A172 (cell line): ENCODE measurements at regions not wholly inside any gene's neighbourhood (a gene's known extent, or its start where the extent isn't known, plus 50 kb on each side); places are given as distances from the start of the nearest gene placed in this dataset.
A peak's percentile ranks its signal among the peaks of the same experiment; 100 is the strongest.

Source experiments
- DNase-seq: peaks from one replicate; pipeline ENCODE4 v3.0.0-alpha.2; 2015; ENCODE audit warnings: low spot score

DNA sequence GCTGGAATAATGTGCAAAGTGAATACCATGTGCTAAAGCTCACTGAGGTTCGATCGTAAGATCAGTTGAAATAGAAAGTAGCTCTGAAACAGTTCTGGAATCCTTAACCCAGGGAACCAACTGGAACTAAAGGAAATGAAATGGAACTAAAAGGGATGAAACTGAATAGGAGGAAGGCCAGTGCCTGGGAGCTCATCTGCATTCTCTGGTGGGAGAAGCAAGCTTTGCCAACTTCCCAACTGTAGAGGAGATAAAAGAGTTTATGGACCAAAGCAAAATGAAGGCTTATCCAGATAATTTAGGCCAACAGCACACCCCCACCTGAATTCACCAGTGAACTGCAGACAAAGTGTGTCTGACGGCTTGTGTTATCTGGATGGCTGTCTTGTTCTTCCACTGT, 188.6 kb upstream of the HABP2 start:
- no peak for DNase-seq

- DNase-seq: no peak
Measured at GRCh38 chr10:113368666-113369364, 184.0 kb upstream of the HABP2 start.

DNA sequence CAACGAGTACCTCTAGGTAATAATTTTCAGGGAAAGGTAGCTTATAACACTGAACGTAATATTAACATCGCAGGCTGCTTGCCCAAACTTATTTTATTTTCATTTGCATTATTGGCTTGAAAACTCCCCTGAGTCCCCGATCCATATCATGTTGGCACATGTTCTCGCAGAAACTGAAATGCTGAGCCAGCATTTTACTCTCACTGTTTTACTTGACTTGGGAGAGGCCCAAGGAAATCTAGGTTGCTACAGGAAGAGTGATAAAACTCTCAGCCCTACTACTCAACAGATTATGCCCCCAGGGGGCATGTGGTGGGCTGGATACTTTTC, 183.5 kb upstream of the HABP2 start:
- DNase-seq: no peak

GRCh38 chr10:113376428-113376827, 176.4 kb upstream of the HABP2 start:
- no peak for DNase-seq

DNA sequence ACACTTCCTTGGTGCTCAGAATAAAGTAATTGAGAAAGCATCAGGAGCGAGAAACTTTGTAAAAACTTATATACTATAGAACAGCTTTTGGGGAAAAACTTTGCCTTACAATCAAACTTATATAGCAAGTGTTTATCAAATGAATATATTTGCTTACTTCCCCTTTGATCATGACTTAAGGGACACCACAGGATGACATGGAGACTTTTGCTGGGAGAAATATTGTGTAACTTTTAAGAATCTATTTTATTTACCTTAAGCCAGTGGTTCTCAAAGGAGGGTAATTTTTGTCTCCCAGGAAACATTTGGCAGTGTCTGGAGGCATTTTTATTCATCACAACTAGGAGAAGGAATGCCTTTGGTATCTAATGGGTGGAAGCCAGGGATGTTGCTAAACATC, 173.8 kb upstream of the HABP2 start:
- DNase-seq: no peak

DNA sequence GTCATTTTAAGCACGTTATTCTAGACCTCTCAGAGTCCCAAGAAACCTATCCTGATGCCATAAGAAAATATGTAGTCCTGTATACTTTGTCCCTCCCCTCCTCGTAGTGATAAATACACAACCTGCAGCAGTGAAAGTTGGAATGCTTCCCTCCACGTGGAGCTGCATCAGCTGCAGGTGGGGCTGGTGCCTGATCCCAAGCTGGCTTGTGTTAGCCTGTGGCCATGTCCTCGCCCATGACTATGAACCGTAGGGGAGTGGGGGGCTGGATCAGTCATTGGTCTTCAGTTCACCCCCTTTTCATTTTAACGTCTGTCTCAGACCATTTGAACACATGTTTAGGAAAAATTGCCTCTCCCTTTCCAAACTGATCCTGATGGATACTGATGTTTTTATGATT, 171.4 kb upstream of the HABP2 start:
- DNase-seq: no peak

DNA sequence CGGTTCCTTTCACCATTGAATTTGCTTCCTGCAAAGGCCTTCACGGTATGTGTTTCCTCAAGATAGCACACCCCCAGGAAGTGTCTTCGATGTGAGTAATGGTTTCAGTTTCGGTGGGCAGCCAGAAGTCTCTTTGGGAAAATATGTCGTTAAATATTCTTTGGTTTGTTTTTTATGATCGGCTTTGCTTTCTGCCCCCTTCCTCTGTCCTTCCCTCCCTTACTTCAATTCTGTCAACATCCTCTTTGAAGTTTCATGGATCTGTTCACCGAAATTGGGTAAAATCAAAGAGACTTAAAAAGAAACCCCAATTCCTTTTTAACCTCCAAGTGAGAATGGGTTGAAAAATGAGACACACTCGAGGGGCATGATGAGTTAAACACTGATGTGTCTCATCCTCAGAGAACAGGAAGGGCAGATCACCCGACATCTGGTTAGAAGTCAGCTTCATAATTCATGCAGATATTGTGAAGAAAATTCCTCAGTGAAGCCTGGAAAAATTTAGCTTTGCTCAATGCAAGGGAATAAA, 170.8 kb upstream of the HABP2 start:
- DNase-seq: peak; percentile 67

GRCh38 chr10:113382691-113383090, 170.2 kb upstream of the HABP2 start:
- DNase-seq: no peak

GRCh38 chr10:113384181-113384580, 168.7 kb upstream of the HABP2 start:
- DNase-seq: no peak

DNA sequence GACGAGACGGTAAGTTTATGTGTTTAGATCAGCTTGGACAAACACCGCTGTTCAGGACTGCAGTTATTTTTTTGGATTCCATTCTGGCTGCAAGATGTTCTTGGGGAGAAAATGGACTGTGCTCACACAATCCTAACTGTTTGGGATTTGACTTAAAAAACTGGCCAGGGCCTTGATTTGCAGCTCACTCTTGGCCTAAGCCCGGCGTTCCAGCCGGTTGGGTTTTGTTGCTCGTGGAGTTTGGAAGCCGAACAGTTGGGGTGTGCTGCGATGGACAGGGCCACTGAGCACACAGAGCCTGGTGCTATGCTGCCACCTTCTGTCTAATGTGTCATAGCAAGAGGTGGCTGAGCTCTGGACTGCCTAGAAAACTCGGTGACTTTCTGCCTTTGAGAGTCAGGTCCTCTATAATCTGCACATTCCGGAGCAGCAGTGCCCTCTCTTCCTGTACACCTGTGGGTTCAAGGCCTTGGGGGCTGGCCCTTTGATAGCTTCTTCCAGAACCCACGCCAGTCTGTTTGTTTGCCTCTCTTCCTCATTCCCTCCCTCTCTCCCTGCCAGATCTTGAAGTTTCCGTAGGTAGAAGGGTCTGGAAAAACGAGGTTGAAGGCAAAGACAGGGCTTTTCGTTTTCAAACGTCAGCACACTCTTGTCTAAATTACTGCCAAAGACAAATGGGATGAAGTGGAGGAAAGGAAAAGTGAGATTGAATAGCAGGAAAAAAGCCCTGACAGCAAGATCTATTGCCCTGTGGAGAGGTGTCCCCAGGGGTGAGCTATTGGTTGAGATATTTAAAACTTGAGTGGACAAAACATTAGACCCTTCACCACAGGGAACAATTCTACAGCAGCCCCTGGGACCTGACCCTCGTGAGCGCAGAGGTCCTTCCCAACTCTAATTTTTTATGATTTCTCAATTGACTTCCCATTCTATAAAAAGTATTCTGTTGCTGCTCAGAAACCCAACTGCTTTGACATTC, 167.5 kb upstream of the HABP2 start:
- peak; percentile 89 for DNase-seq

DNA sequence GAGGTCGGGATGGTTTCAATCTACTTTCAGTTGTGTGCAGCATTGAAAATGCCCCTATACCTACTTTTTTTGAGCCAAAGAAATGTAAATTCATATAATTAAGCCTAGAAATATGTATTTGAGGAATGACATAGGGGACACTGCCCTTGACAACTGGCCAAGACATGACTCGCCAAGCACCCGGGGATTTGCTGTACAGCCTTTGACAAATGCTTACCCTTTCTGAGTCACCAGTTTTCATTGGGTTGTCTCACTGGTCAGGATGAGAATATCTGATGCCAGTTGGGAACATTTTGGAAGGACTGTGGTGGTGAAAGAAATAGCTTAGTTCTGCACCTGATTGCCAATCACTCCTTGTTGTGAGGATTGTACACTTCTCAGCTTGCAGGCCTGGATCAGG, 166.8 kb upstream of the HABP2 start:
- DNase-seq: peak; percentile 56

GRCh38 chr10:113389969-113390368, 162.9 kb upstream of the HABP2 start:
- DNase-seq: no peak

DNA sequence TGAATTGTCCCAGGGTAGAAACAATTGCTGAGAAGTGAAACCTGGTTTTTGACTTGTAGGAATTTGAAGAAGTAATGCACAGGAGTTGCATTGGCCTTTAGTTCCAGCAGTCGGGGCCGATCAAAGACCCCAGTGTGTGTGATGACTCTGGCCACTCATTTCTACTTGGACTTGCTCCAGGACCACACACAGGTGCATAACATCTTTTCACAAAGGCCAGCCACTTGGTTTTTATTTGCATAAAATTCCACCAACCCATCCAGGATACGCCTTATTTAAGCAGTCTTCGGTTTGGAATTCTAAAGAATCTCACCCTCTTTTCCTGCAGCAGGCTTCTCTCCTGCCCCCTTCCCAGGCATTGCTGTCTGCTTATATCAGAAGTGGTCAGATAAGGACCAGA, 162.0 kb upstream of the HABP2 start:
- DNase-seq: no peak

- no peak for DNase-seq
Measured at GRCh38 chr10:113397047-113397446, 155.8 kb upstream of the HABP2 start.

- no peak for DNase-seq
Measured at GRCh38 chr10:113399065-113399464, 153.8 kb upstream of the HABP2 start.

GRCh38 chr10:113402602-113403001, 150.3 kb upstream of the HABP2 start:
- no peak for DNase-seq

- DNase-seq: no peak
Measured at GRCh38 chr10:113407218-113407617, 145.6 kb upstream of the HABP2 start.

DNA sequence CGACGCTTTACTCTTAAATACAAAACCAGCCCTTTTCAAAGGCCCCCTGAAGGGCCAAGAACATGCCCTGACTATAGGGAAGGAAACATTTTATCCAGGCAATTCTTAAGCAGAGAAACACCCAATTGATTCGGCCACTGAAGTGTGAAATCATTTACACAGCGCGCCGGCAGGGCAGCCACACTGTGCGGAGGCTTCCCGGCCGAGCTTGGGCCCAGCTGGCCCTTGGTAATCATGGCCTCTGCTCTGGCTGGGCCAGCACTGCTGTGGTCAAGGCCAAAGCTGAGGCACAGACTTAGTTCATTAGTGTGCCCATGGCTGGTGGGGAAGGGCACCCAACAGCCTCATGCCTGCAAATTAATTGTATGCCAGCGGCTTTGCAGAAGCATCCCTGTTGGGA, 143.7 kb upstream of the HABP2 start:
- no peak for DNase-seq

DNA sequence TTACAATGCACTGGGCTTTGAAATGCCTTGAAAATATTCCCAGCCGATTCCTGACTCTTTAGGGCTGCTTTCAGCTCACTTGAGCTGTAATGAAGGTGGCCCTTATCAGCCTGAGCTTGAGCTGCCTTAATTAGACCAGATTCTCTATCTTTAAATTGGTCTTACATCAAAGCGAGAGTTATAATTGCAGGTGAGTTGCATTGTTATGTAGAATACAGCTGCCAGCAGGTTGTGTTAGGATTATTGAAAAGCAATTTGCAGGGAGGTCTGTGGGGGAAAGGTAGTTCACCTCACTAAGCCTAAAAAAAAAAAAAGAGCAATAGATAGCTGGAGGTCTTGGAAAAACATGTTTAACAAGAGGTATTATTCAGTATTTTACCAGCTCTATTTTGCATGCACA, 142.2 kb upstream of the HABP2 start:
- no peak for DNase-seq

GRCh38 chr10:113411456-113411855, 141.4 kb upstream of the HABP2 start:
- DNase-seq: no peak

DNA sequence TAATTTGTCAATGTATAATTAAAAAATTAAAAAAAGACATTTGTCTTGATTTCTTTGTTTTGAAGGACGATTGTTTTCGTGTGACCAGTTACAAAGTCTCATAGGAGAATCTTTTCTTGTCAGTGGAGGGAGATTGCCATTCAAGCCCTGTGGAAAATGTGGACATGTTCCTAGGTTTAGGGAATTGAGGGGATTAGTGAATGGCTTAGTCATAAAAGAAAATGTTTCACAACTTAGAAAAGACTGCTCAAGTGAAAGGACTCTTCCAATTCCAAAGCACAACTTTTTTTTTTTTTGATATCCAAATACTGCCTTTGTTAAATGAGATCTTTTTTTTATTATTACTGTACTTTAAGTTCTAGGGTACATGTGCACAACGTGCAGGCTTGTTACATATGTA, 140.7 kb upstream of the HABP2 start:
- no peak for DNase-seq

DNA sequence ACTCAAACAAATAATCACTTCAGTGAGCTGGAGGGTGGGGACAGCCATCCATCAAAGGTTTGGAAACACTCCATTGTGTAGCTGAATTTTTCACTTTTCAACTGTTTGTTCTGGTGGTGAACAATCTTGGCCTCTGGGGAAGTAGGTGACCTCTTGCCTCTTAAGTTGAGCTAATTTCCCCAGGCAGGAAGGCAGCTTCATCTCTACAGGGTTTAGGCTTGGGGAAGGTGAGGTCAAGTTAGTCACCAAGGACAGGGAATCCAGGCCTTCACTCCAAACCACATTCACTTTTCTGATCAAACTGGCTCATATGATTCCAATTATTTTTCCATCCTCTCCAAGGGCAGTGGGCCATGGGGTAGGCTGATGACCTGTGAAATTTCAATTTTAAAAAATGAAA, 138.3 kb upstream of the HABP2 start:
- DNase-seq: no peak

DNA sequence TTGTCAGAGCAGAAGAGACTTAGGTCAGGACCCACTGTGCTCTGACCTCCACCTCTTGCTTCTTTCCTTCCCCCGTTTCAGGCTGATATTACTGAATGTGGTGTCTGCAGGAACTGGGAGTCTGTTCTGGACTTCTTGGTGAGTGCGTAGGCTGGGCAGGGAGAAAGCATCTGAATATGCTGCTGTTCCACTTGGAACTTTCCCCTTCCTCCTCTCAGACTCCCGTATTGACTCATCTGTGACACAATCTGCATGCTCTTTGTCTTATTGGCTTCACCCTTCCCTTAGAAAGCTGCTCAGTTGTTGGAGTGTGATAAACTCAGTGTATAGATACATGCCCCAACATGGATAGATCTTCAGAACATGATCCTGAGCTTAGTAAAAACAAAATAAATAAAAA, 137.6 kb upstream of the HABP2 start:
- DNase-seq: no peak
